ENCODE measurements at regions not wholly inside any gene's neighbourhood (a gene's known extent, or its start where the extent isn't known, plus 50 kb on each side); places are given as distances from the start of the nearest gene placed in this dataset.
"Not testable (repeated sequence)": the region's sequence is repeated elsewhere in the genome, so short reads cannot be mapped to it uniquely, and the experiment has no call there.

- no peak for DNase-seq
These were observed 99.0 kb upstream of the SMIM30 start for GRCh38 chr7:113217314-113217713.

- DNase-seq: no peak
These were observed 97.7 kb upstream of the SMIM30 start for GRCh38 chr7:113216038-113216437.

- DNase-seq: no peak
These were observed 91.3 kb upstream of the SMIM30 start for GRCh38 chr7:113209449-113210203.

GRCh38 chr7:113207931-113208330 is 89.6 kb upstream of the SMIM30 start:
- no peak for DNase-seq

GRCh38 chr7:113207441-113207840 is 89.1 kb upstream of the SMIM30 start:
- DNase-seq: no peak

- no peak for DNase-seq
These were observed 86.1 kb upstream of the SMIM30 start for GRCh38 chr7:113204415-113204814.

GRCh38 chr7:113202284-113202683 is 83.9 kb upstream of the SMIM30 start:
- no peak for DNase-seq

GRCh38 chr7:113200281-113200680 is 81.9 kb upstream of the SMIM30 start:
- DNase-seq: no peak

GRCh38 chr7:113199841-113200240 is 81.5 kb upstream of the SMIM30 start:
- no peak for DNase-seq

- no peak for DNase-seq
These were observed 80.8 kb upstream of the SMIM30 start for GRCh38 chr7:113199136-113199535.

GRCh38 chr7:113198226-113198625 is 79.9 kb upstream of the SMIM30 start:
- DNase-seq: no peak

GRCh38 chr7:113197274-113197673 is 78.9 kb upstream of the SMIM30 start:
- DNase-seq: no peak

GRCh38 chr7:113188396-113188795 is 70.0 kb upstream of the SMIM30 start:
- DNase-seq: no peak

GRCh38 chr7:113179313-113179712 is 61.0 kb upstream of the SMIM30 start:
- no peak for DNase-seq

- DNase-seq: no peak
These were observed 58.5 kb upstream of the SMIM30 start for GRCh38 chr7:113176836-113177235.

GRCh38 chr7:113176180-113176579 is 57.8 kb upstream of the SMIM30 start:
- DNase-seq: not testable (repeated sequence)

- no peak for DNase-seq
These were observed 57.3 kb upstream of the SMIM30 start for GRCh38 chr7:113175525-113176104.

- DNase-seq: no peak
These were observed 54.4 kb upstream of the SMIM30 start for GRCh38 chr7:113172726-113173125.

- no peak for DNase-seq
These were observed 52.2 kb upstream of the SMIM30 start for GRCh38 chr7:113170591-113170990.
